ENCODE measurements at regions not wholly inside any gene's neighbourhood (a gene's known extent, or its start where the extent isn't known, plus 50 kb on each side); places are given as distances from the start of the nearest gene placed in this dataset.

DNA sequence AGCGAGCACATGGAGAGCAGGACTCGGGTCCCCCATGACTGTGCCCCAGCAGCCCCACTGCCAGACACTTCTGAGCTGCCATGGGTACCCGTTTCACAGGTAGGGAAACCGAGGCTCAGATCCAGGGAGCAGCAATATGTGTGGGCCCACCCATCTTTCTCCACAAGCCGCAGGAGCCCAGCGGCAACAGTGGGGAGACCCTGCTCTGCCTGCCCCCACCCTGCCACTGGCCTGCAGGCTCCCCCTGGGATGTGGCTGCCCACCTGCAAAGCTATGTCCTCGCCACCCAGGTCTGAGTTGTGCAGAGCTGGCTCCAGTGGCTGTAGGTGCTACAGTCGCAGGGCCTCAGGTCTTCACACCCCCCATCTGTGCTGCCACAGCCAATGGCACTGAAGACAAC lies 50.6 kb upstream of the C1QTNF9B start:
- Histone ChIP-seq H3K36me3 (no peaks in the 10 kb centered on the region), H3K4me3 (no peak overlapping the region), H3K9me3 (no peaks in the 10 kb centered on the region), H3K27me3 (no peaks in the 10 kb centered on the region)
- no peak for DNase-seq

GRCh38 chr13:23949200-23949599 lies 51.9 kb upstream of the C1QTNF9B start:
- H3K27me3 ChIP-seq, result no peaks in the 10 kb centered on the region
- no peak overlapping the region for H3K4me3 ChIP-seq
- no peaks in the 10 kb centered on the region for H3K9me3 ChIP-seq
- no peaks in the 10 kb centered on the region for H3K36me3 ChIP-seq
- no peak for DNase-seq

GRCh38 chr13:23949736-23950135 lies 52.4 kb upstream of the C1QTNF9B start:
- Histone ChIP-seq H3K4me3 (no peak overlapping the region), H3K27me3 (no peaks in the 10 kb centered on the region), H3K36me3 (no peaks in the 10 kb centered on the region), H3K9me3 (no peaks in the 10 kb centered on the region)
- no peak for DNase-seq

GRCh38 chr13:23950736-23951510 lies 53.6 kb upstream of the C1QTNF9B start:
- Histone ChIP-seq H3K9me3 (no peaks in the 10 kb centered on the region), H3K4me3 (no peak overlapping the region), H3K27me3 (no peaks in the 10 kb centered on the region), H3K36me3 (no peaks in the 10 kb centered on the region)
- DNase-seq, result no peak

DNA sequence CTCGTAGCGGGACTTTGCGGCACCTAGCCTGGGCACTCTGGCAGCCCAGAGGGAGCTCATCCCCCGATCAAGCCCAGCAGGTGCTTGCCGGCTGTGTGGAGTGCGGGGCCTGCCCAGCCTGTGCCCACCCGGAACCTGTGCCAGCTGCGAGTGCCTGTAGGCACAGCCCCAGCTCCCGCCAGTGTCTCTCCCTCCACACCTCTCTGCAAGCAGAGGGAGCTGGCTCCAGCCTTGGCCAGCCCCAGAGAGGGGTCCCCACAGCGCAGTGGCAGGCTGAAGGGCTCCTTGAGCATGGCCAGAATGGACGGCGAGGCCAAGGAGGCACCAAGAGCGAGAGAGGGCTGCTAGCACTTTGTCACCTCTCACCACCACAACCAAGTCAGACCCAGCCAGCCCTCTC lies 55.5 kb upstream of the C1QTNF9B start:
- H3K27me3 ChIP-seq, result no peaks in the 10 kb centered on the region
- DNase-seq, result no peak
- no peaks in the 10 kb centered on the region for H3K9me3 ChIP-seq
- no peaks in the 10 kb centered on the region for H3K36me3 ChIP-seq
- H3K4me3 ChIP-seq, result no peak overlapping the region

DNA sequence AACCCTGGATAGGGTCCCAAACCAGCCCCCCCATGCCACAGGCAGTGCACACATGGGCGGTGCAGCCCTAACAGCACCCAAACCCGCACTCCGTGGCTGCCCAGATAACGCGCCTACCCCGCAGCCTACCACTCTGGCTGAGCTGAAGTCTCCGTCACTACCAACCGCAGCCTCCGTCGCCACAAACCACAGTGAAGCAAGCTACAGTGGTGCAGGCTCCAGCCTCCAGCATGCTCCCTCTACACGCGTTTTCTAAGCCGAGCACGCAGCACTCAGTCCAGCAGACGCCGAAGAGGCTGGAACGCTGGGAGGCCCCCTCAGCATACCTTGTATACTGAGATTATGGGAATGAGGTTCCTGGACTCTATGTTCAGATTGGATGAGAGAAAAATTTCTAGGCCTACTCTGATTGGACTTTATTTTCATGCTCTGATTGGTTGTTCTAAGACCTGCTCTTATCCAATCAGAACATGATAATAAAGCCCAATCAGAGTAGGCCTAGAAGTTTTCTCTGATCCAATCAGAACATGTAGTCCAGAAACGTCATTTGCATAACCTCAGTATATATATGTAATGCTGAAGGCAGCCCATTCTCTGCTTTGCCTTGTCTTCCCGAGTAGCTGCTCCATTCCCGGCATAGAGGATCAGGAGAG lies 56.7 kb upstream of the C1QTNF9B start:
- DNase-seq, result no peak
- Histone ChIP-seq H3K9me3 (no peaks in the 10 kb centered on the region), H3K36me3 (no peaks in the 10 kb centered on the region), H3K27me3 (no peaks in the 10 kb centered on the region), H3K4me3 (no peak overlapping the region)

DNA sequence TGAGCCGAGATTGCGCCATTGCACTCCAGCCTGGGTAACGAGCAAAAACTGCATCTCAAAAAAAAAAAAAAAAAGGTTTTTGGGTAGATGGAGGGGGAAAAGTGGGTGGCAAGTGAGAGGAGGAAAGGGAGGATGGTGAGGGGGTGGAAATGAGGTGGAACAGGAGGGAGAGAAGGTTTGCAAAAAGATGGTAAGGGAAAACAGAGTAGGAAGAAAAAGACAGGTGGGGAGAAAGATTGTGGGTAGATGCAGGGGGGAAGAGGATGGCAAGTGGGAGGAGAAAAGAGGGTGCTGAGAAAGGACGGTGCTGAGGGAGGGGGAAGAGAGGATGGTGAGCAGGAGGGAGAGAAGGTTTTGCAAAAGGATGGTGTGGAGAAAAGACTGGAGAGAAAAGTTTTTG lies 57.8 kb upstream of the C1QTNF9B start:
- no peak for DNase-seq
- Histone ChIP-seq H3K4me3 (no peak overlapping the region), H3K36me3 (no peaks in the 10 kb centered on the region)

DNA sequence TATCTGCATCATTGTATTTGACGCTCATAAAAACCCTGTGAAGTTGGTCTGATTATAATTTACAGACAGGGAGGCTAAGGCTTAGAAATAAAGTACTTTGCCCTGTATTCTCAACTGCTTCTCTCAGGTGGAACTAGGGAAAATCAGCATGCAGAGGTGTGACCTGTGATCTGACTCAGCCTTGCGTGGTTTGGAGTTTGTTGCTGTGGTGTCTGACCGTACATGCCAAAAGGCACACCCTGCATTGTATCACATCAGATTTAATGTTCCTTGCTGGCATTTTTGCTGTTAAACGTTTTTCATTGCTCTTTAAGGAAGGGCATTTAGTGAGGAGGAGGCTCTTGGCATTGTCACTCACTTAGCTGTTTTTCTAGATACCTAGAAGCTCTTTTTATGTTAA lies 58.8 kb upstream of the C1QTNF9B start:
- H3K9me3 ChIP-seq, result no peaks in the 10 kb centered on the region
- DNase-seq, result peak; percentile 64
- no peaks in the 10 kb centered on the region for H3K27me3 ChIP-seq
- H3K36me3 ChIP-seq, result no peaks in the 10 kb centered on the region
- H3K4me3 ChIP-seq, result no peak overlapping the region

More for the DNA sequence above, 57.8 kb upstream of the C1QTNF9B start:
- no peaks in the 10 kb centered on the region for H3K9me3 ChIP-seq
- H3K27me3 ChIP-seq, result no peaks in the 10 kb centered on the region

- no peak for DNase-seq
- Histone ChIP-seq H3K27me3 (no peaks in the 10 kb centered on the region), H3K9me3 (no peaks in the 10 kb centered on the region), H3K4me3 (no peak overlapping the region), H3K36me3 (no peaks in the 10 kb centered on the region)
Measured at GRCh38 chr13:23957981-23958380, 60.7 kb upstream of the C1QTNF9B start.

DNA sequence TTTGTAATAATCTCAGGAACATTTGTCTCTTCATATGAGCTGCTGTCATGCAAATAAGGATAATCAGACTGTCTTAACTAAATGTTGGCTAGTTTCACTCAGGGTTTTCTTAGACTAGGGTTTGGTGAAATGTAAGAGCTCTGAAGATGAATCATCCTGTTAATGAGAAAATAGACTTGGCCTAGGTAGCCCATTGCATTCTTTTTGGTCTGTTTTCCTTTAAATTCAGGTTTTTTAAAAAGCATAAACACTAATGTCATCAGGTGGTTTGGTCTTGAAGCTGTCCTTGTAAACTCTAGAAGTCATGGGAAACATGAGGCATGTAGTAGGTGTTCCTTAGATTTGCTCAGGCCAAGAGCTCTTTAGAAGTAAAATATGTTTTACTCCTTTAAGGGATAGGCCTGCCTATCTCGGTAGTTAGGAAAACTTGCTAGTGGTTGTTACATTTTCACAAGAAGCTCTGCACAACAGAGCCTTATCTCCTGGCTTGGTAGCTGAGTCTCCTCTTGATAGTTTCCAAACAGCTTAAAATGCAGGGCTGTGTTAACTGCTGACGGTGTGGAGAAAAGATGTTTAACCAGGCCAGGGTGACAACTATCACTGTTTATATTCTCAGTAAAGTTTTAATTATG lies 62.0 kb upstream of the C1QTNF9B start:
- Histone ChIP-seq H3K9me3 (no peaks in the 10 kb centered on the region), H3K4me3 (no peak overlapping the region), H3K36me3 (no peaks in the 10 kb centered on the region), H3K27me3 (no peaks in the 10 kb centered on the region)
- DNase-seq, result no peak

DNA sequence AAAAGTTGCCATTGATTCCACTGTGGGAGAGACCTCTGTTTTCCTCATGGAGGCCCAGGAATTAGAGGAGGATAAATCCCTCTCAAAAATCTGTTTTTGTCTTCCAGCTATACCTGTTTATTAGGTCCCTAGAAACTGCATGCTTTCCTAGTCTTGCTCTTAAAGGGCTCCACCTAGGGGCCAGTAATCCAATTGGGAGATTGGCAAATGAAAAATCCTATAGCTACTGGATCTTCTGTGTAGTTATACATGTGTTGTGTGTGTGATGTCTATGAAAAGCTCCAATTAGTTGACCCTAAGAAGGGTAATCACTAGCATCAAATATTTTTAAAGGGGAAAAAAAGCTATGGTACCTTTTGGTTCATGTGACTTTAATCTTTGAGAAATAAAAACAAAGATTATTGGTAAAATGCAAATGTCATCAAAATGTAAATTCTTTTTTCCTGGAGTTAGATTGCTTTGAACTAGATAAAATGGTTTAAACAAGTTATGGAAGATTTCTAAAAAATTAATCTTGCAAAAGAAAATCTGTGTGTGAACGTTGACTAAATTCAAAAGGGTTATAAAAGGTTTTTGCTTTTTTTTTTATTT lies 63.4 kb upstream of the C1QTNF9B start:
- H3K9me3 ChIP-seq, result no peaks in the 10 kb centered on the region
- no peaks in the 10 kb centered on the region for H3K36me3 ChIP-seq
- H3K4me3 ChIP-seq, result no peak overlapping the region
- no peak for DNase-seq
- no peaks in the 10 kb centered on the region for H3K27me3 ChIP-seq

DNA sequence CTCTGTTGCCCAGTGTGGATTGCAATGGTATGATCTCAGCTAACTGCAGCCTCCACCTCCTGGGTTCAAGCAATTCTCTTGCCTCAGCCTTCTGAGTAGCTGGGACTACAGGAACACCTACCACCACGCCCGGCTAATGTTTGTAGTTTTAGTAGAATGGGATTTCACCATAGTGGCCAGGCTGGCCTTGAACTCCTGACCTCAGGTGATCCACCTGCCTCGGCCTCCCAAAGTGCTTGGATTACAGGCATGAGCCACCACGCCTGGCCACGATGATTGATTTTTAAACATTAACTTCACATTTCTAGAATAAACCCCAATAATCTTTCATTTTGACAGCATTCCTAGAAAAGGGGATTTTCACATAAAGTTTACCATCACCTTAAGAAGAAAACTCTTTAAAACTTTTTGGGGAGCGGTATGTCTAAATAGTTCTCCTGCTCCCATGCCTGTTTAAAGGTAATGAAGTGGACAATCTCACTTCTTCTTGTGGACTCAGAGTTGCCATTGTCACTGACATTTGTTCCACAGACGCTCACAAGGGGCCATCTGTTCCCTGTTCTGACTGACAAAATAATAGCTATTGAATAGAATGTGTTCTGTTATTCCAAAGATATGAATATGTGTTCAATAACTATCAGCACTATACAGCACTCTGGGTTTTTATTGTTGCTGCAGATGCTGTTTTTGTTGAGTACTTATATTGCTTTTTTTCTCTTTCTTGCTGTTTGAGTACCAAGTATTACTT lies 66.1 kb upstream of the C1QTNF9B start:
- H3K27me3 ChIP-seq, result no peaks in the 10 kb centered on the region
- DNase-seq, result no peak

GRCh38 chr13:23963947-23964346 lies 66.6 kb upstream of the C1QTNF9B start:
- no peak overlapping the region for H3K4me3 ChIP-seq
- DNase-seq, result no peak
- no peaks in the 10 kb centered on the region for H3K27me3 ChIP-seq
- H3K36me3 ChIP-seq, result no peaks in the 10 kb centered on the region
- no peaks in the 10 kb centered on the region for H3K9me3 ChIP-seq

More for the DNA sequence above, 66.1 kb upstream of the C1QTNF9B start:
- no peak overlapping the region for H3K4me3 ChIP-seq
- no peaks in the 10 kb centered on the region for H3K36me3 ChIP-seq
- no peaks in the 10 kb centered on the region for H3K9me3 ChIP-seq

DNA sequence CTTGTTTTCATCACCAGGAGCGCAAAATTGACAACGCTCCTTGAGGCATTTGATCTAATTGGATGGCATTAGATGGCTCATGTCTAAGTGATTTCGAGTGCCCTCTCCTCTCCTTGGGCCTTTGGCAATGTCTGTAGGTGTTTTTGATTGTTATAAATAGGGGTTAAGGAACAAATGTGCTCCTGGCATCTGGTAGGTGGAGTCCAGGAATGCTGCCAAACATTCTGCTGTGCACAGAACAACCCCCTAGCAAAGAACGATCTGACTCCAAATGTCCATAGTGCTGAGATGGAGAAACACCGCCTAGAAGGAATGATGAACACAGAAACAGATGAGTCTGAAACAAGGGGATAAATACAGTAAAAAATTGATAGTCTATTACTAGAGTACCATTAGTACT lies 68.0 kb upstream of the C1QTNF9B start:
- DNase-seq, result no peak
- H3K27me3 ChIP-seq, result no peaks in the 10 kb centered on the region
- no peaks in the 10 kb centered on the region for H3K9me3 ChIP-seq
- no peaks in the 10 kb centered on the region for H3K36me3 ChIP-seq
- no peak overlapping the region for H3K4me3 ChIP-seq

- H3K27me3 ChIP-seq, result no peaks in the 10 kb centered on the region
- no peak overlapping the region for H3K4me3 ChIP-seq
- H3K36me3 ChIP-seq, result no peaks in the 10 kb centered on the region
- no peak for DNase-seq
- H3K9me3 ChIP-seq, result no peaks in the 10 kb centered on the region
Measured at GRCh38 chr13:23966221-23966690, 69.0 kb upstream of the C1QTNF9B start.

GRCh38 chr13:23966691-23967615 lies 69.7 kb upstream of the C1QTNF9B start:
- H3K9me3 ChIP-seq, result no peaks in the 10 kb centered on the region
- H3K36me3 ChIP-seq, result no peaks in the 10 kb centered on the region
- DNase-seq, result no peak
- no peak overlapping the region for H3K4me3 ChIP-seq
- H3K27me3 ChIP-seq, result no peaks in the 10 kb centered on the region

Measured in MG63 (cell line).